ENCODE measurements at regions not wholly inside any gene's neighbourhood (a gene's known extent, or its start where the extent isn't known, plus 50 kb on each side); places are given as distances from the start of the nearest gene placed in this dataset.

GRCh38 chr6:48904809-48905208 lies 558.2 kb downstream of the MMUT start:
- H3K36me3 Mint-ChIP-seq (ENCODE audit: low read depth): no peaks in the 10 kb centered on the region
- no peak overlapping the region for H3K4me3 ChIP-seq (ENCODE audit: low read length)

GRCh38 chr6:48894469-48894868 lies 568.6 kb downstream of the MMUT start:
- TF ChIP-seq CTCF (conservative IDR thresholded peaks at IDR 0.05): no peak
- Histone ChIP-seq H3K27me3 (ENCODE audit: control insufficient read depth, insufficient read depth, low read length, poor library complexity, severe bottlenecking) (no peaks in the 10 kb centered on the region), H3K4me1 (ENCODE audit: control insufficient read depth, insufficient read depth, low read length) (no peaks in the 10 kb centered on the region), H3K9ac (ENCODE audit: extremely low read depth, low read length, poor library complexity, severe bottlenecking) (no peak overlapping the region), H3K4me3 (ENCODE audit: low read length) (no peak overlapping the region), H3K36me3 (ENCODE audit: control insufficient read depth, insufficient read depth, low read length) (no peaks in the 10 kb centered on the region), H3K9me3 (ENCODE audit: control insufficient read depth, low read length) (no peaks in the 10 kb centered on the region), H3K27ac (ENCODE audit: low read depth, low read length) (no peak overlapping the region)
- 94% methylated on average over 3 of the region's 3 CpGs; no CpG with 5 or more reads in 1 of the 2 experiments for WGBS, 2 experiments (ENCODE audit: insufficient coverage in 1 of 2, insufficient read length in 1 of 2)
- no peak for DNase-seq
- no peak overlapping the region for H3K4me3 Mint-ChIP-seq
- no peaks in the 10 kb centered on the region for H3K4me1 Mint-ChIP-seq
- H3K36me3 Mint-ChIP-seq (ENCODE audit: low read depth): no peaks in the 10 kb centered on the region
- no peak overlapping the region for H3K27ac Mint-ChIP-seq
- no peaks in the 10 kb centered on the region for H3K27me3 Mint-ChIP-seq (ENCODE audit: insufficient read depth)
- H3K9me3 Mint-ChIP-seq: no peaks in the 10 kb centered on the region

More at GRCh38 chr6:48904809-48905208, 558.2 kb downstream of the MMUT start:
- Histone ChIP-seq H3K27ac (ENCODE audit: low read depth, low read length) (no peak overlapping the region), H3K36me3 (ENCODE audit: control insufficient read depth, insufficient read depth, low read length) (no peaks in the 10 kb centered on the region), H3K27me3 (ENCODE audit: control insufficient read depth, insufficient read depth, low read length, poor library complexity, severe bottlenecking) (no peaks in the 10 kb centered on the region), H3K9me3 (ENCODE audit: control insufficient read depth, low read length) (no peaks in the 10 kb centered on the region), H3K9ac (ENCODE audit: extremely low read depth, low read length, poor library complexity, severe bottlenecking) (no peak overlapping the region), H3K4me1 (ENCODE audit: control insufficient read depth, insufficient read depth, low read length) (no peaks in the 10 kb centered on the region)
- no peak overlapping the region for H3K4me3 Mint-ChIP-seq
- no peak for DNase-seq
- no peaks in the 10 kb centered on the region for H3K9me3 Mint-ChIP-seq
- H3K4me1 Mint-ChIP-seq: no peaks in the 10 kb centered on the region
- H3K27ac Mint-ChIP-seq: no peak overlapping the region
- no peaks in the 10 kb centered on the region for H3K27me3 Mint-ChIP-seq (ENCODE audit: insufficient read depth)
- TF ChIP-seq CTCF (conservative IDR thresholded peaks at IDR 0.05): no peak

- H3K9ac ChIP-seq (ENCODE audit: extremely low read depth, low read length, poor library complexity, severe bottlenecking): no peak overlapping the region
- WGBS, 2 experiments (ENCODE audit: insufficient coverage in 1 of 2, insufficient read length in 1 of 2): 83% methylated on average over 1 of the region's 1 CpG; no CpG with 5 or more reads in 1 of the 2 experiments
- TF ChIP-seq CTCF (conservative IDR thresholded peaks at IDR 0.05): no peak
- Mint-ChIP-seq H3K27me3 (ENCODE audit: insufficient read depth) (no peaks in the 10 kb centered on the region), H3K4me3 (no peak overlapping the region), H3K27ac (no peak overlapping the region), H3K9me3 (no peaks in the 10 kb centered on the region), H3K36me3 (ENCODE audit: low read depth) (no peaks in the 10 kb centered on the region), H3K4me1 (peaks cover 3% of the 10 kb centered on the region)
- DNase-seq: no peak
- H3K27me3 ChIP-seq (ENCODE audit: control insufficient read depth, insufficient read depth, low read length, poor library complexity, severe bottlenecking): no peaks in the 10 kb centered on the region
- no peaks in the 10 kb centered on the region for H3K36me3 ChIP-seq (ENCODE audit: control insufficient read depth, insufficient read depth, low read length)
- H3K9me3 ChIP-seq (ENCODE audit: control insufficient read depth, low read length): no peaks in the 10 kb centered on the region
- no peak overlapping the region for H3K27ac ChIP-seq (ENCODE audit: low read depth, low read length)
- no peak overlapping the region for H3K4me3 ChIP-seq (ENCODE audit: low read length)
- no peaks in the 10 kb centered on the region for H3K4me1 ChIP-seq (ENCODE audit: control insufficient read depth, insufficient read depth, low read length)
Measured at GRCh38 chr6:48893048-48893447, 570.0 kb downstream of the MMUT start.

All from endodermal cell (in vitro differentiated cells).